H1 (cell line): ENCODE measurements at regions not wholly inside any gene's neighbourhood (a gene's known extent, or its start where the extent isn't known, plus 50 kb on each side); places are given as distances from the start of the nearest gene placed in this dataset.

Experiments
- CTCF ChIA-PET: fragments of 300-600 bp; sonication (Branson Sonifier 250); formaldehyde crosslinking; loops from one replicate; lab custom pipeline; 2021; ENCODE audit not compliant: partially characterized antibody; lab: Charles Lee
- POLR2A ChIA-PET: fragments of 300-600 bp; sonication (Branson Sonifier 250); formaldehyde crosslinking; loops from one replicate; lab custom pipeline; 2021; ENCODE audit warnings: inconsistent platforms; ENCODE audit not compliant: partially characterized antibody; lab: Charles Lee
- DNase-seq, 2 experiments: peaks; one replicate each; pipeline versions ENCODE4 v3.0.0 to v3.0.0-alpha.2; 2010 to 2022; ENCODE audit warnings: low spot score in 2 of 2, low read depth in 1 of 2, mixed read lengths in 1 of 2
- FAIRE-seq: peaks from 2 replicates; lab custom pipeline; 2011; peaks lifted over from hg19 to GRCh38; lab: Jason Lieb, UNC
- H2AFZ ChIP-seq: 2 replicates; pipeline ENCODE4 v1.8.1; 2012; ENCODE audit warnings: low read length, inconsistent platforms
- H2AK5ac ChIP-seq: 2 replicates; pipeline ENCODE4 v1.6.1; 2013; ENCODE audit warnings: low read depth, low read length
- H2BK120ac ChIP-seq: replicated peaks from 2 replicates; pipeline ENCODE3; 2013; ENCODE audit warnings: low read depth, low read length, inconsistent platforms
- H2BK12ac ChIP-seq: 2 replicates; pipeline ENCODE4 v1.6.1; 2013; ENCODE audit warnings: low read depth, low read length
- H2BK15ac ChIP-seq: 2 replicates; pipeline ENCODE4 v1.6.1; 2013; ENCODE audit warnings: low read length
- H2BK20ac ChIP-seq: 2 replicates; pipeline ENCODE4 v1.6.1; 2013; ENCODE audit warnings: low read length
- H2BK5ac ChIP-seq: 2 replicates; pipeline ENCODE4 v1.6.1; 2013; ENCODE audit warnings: low read depth, low read length
- H3K14ac ChIP-seq: 2 replicates; pipeline ENCODE4 v1.6.1; 2013; ENCODE audit warnings: inconsistent platforms; ENCODE audit not compliant: insufficient read length
- H3K18ac ChIP-seq: 2 replicates; pipeline ENCODE4 v1.6.1; 2013; ENCODE audit warnings: low read length; ENCODE audit errors: extremely low read depth
- H3K23ac ChIP-seq: 2 replicates; pipeline ENCODE4 v1.6.1; 2013; ENCODE audit warnings: inconsistent platforms; ENCODE audit not compliant: insufficient read length
- H3K23me2 ChIP-seq: 2 replicates; pipeline ENCODE4 v1.6.1; 2013; ENCODE audit warnings: low read depth, low read length
- H3K27ac ChIP-seq: 2 replicates; pipeline ENCODE4 v1.6.1; 2011; ENCODE audit warnings: low read depth, low read length, inconsistent platforms
- H3K27me3 ChIP-seq, 4 experiments: replicated peaks in 1 of 4; 1 replicate in 1 of 4; 2 replicates in 3 of 4; pipeline versions ENCODE4 v1.6.1 to v1.8.1; 2011 to 2013; ENCODE audit warnings: low read length in 3 of 4, mild to moderate bottlenecking in 3 of 4, inconsistent platforms in 2 of 4, mixed read lengths in 2 of 4, moderate library complexity in 1 of 4; ENCODE audit not compliant: control insufficient read depth in 3 of 4, insufficient read depth in 3 of 4; ENCODE audit errors: extremely low read depth in 1 of 4
- H3K36me3 ChIP-seq, 4 experiments: 2 replicates each; pipeline versions ENCODE4 v1.6.1 to v1.8.1; 2011 to 2013; ENCODE audit warnings: mild to moderate bottlenecking in 4 of 4, low read length in 3 of 4, moderate library complexity in 2 of 4, control low read depth in 1 of 4, inconsistent platforms in 1 of 4; ENCODE audit not compliant: insufficient read depth in 4 of 4, control insufficient read depth in 2 of 4
- H3K4ac ChIP-seq: replicated peaks from 2 replicates; pipeline ENCODE3; 2013; ENCODE audit warnings: low read length, low read depth, mixed read lengths, inconsistent platforms; ENCODE audit not compliant: insufficient read length
- H3K4me1 ChIP-seq, 4 experiments: replicated peaks in 1 of 4; 1 replicate in 1 of 4; 2 replicates in 3 of 4; pipeline versions ENCODE4 v1.6.1 to v1.8.1; 2011 to 2013; ENCODE audit warnings: low read length in 3 of 4, inconsistent platforms in 2 of 4, mixed read lengths in 1 of 4; ENCODE audit not compliant: insufficient read depth in 4 of 4, control insufficient read depth in 3 of 4
- H3K4me2 ChIP-seq, 2 experiments: 2 replicates each; pipeline versions ENCODE4 v1.6.1 to v1.8.1; 2011 to 2013; ENCODE audit warnings: low read depth in 2 of 2, low read length in 2 of 2, control low read depth in 1 of 2, inconsistent platforms in 1 of 2, mild to moderate bottlenecking in 1 of 2; ENCODE audit not compliant: insufficient read depth in 1 of 2
- H3K4me3 ChIP-seq, 4 experiments: fragments of 200-600, 300-600 bp in 1 of 4; sonication (generic), shearing (Covaris generic), sonication (Bioruptor Twin) in 1 of 4; 2 replicates each; pipeline versions ENCODE4 v1.5.1 to v1.8.1; 2011 to 2016; ENCODE audit warnings: low read length in 4 of 4, low read depth in 3 of 4, control low read depth in 2 of 4, inconsistent platforms in 2 of 4, mild to moderate bottlenecking in 2 of 4, mixed read lengths in 1 of 4, moderate library complexity in 1 of 4; ENCODE audit not compliant: insufficient read depth in 2 of 4; ENCODE audit errors: extremely low read depth in 1 of 4
- H3K56ac ChIP-seq: replicated peaks from 2 replicates; pipeline ENCODE3; 2013; ENCODE audit warnings: low read depth, mild to moderate bottlenecking, mixed read lengths, low read length, inconsistent platforms; ENCODE audit not compliant: insufficient read length
- H3K79me1 ChIP-seq: 2 replicates; pipeline ENCODE4 v1.6.1; 2013; ENCODE audit warnings: low read depth, low read length, control low read depth
- H3K79me2 ChIP-seq, 2 experiments: 2 replicates each; pipeline versions ENCODE4 v1.6.1 to v1.8.1; 2012 to 2013; ENCODE audit warnings: low read length in 2 of 2, mild to moderate bottlenecking in 2 of 2, inconsistent platforms in 1 of 2; ENCODE audit not compliant: insufficient read depth in 2 of 2, control insufficient read depth in 1 of 2
- H3K9ac ChIP-seq, 4 experiments: replicated peaks in 1 of 4; 1 replicate in 1 of 4; 2 replicates in 3 of 4; pipeline versions ENCODE4 v1.6.1 to v1.8.1; 2011 to 2013; ENCODE audit warnings: low read depth in 3 of 4, low read length in 3 of 4, control low read depth in 2 of 4, mild to moderate bottlenecking in 2 of 4, moderate library complexity in 2 of 4, inconsistent platforms in 1 of 4; ENCODE audit errors: extremely low read depth in 1 of 4
- H3K9me3 ChIP-seq, 2 experiments: 2 replicates each; pipeline versions ENCODE4 v1.6.1 to v1.8.1; 2012 to 2013; ENCODE audit warnings: mild to moderate bottlenecking in 2 of 2, moderate library complexity in 2 of 2, control low read depth in 1 of 2, inconsistent platforms in 1 of 2, low read depth in 1 of 2, low read length in 1 of 2, mixed read lengths in 1 of 2; ENCODE audit not compliant: insufficient read depth in 2 of 2
- H4K20me1 ChIP-seq, 2 experiments: replicated peaks in 1 of 2; 2 replicates each; pipeline versions ENCODE3 to v1.8.1; 2011 to 2013; ENCODE audit warnings: inconsistent platforms in 2 of 2, low read length in 2 of 2, mild to moderate bottlenecking in 1 of 2; ENCODE audit not compliant: insufficient read depth in 2 of 2, control insufficient read depth in 1 of 2
- H4K5ac ChIP-seq: 2 replicates; pipeline ENCODE4 v1.6.1; 2013; ENCODE audit warnings: low read length, low read depth, mixed read lengths, inconsistent platforms; ENCODE audit not compliant: insufficient read length
- H4K8ac ChIP-seq: 2 replicates; pipeline ENCODE4 v1.8.0; 2013; ENCODE audit warnings: mild to moderate bottlenecking, moderate library complexity, low read length, inconsistent platforms; ENCODE audit not compliant: insufficient read depth; ENCODE audit errors: extremely low read depth
- H4K91ac ChIP-seq: replicated peaks from 2 replicates; pipeline ENCODE3; 2013; ENCODE audit warnings: low read length, mixed read lengths, inconsistent platforms; ENCODE audit not compliant: insufficient read length
- CHD7 ChIP-seq: fragments of 300-600 bp; sonication (generic); IDR thresholded peaks from 2 replicates; pipeline ENCODE4 v1.7.1; 2012; ENCODE audit warnings: low read length, moderate library complexity, mild to moderate bottlenecking, inconsistent platforms; ENCODE audit not compliant: insufficient replicate concordance
- WGBS, 2 experiments: shearing (Covaris generic) in 1 of 2; methylation state at CpG; one replicate each; pipeline versions ENCODE4 v1.1.6 to v1.1.7; 2013 to 2015; ENCODE audit warnings: low lambda C conversion rate in 2 of 2, mixed read lengths in 2 of 2, inconsistent platforms in 1 of 2, low coverage in 1 of 2, missing lambda C conversion rate in 1 of 2; ENCODE audit not compliant: insufficient replicate concordance in 2 of 2, insufficient coverage in 1 of 2, insufficient read length in 1 of 2; ENCODE audit errors: extremely low coverage in 1 of 2, missing lambda C conversion rate in 1 of 2; 5-methylcytosine and 5-hydroxymethylcytosine counted together

DNA sequence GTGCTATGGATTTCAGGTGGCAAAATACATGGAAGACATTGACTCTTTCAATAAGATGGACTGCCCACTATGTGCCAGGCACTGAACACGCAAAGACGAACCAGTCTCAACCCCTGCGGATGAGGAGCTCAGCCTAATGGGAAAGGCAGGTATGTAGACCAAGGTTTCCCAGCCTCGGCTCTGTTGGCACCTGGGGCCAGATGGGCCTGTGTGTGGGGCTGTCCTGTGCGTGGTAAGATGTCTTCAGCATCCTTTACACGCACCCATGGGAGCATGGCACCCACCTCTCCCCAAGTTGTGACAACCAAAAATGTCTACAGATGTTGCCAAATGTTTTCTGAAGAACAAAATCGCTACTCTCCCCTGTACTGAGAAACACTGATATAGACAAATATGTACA lies 82.6 kb upstream of the FOXQ1 start:
- H3K27ac ChIP-seq = no peak overlapping the region
- no peak overlapping the region for H4K91ac ChIP-seq
- no peak overlapping the region for H2BK20ac ChIP-seq
- H3K4me1 ChIP-seq = no peaks in the 10 kb centered on the region
- no peaks in the 10 kb centered on the region for H3K23me2 ChIP-seq
- H3K14ac ChIP-seq = no peak overlapping the region
- no peak overlapping the region for H4K5ac ChIP-seq
- no peak overlapping the region for H3K4ac ChIP-seq
- CTCF ChIA-PET = no interaction called here
- 0 out of 7 replicates have a peak, but pooled peaks cover 0 to 2% (median 0%) of the 10 kb centered on the region in 4 experiments for H3K27me3 ChIP-seq
- no peaks in the 10 kb centered on the region for H4K20me1 ChIP-seq
- no peak overlapping the region for H3K56ac ChIP-seq
- no peak overlapping the region for H2BK120ac ChIP-seq
- H3K9ac ChIP-seq = no peak overlapping the region
- 88% methylated on average over 7 of the region's 7 CpGs; no CpG with 5 or more reads in 1 of the 2 experiments for WGBS, 2 experiments
- H3K4me2 ChIP-seq = no peak overlapping the region
- no peak overlapping the region for H4K8ac ChIP-seq
- no peak overlapping the region for H2AFZ ChIP-seq
- H3K23ac ChIP-seq = no peak overlapping the region
- POLR2A ChIA-PET = no interaction called here
- DNase-seq (no peak), FAIRE-seq (no peak)
- no peak overlapping the region for H3K18ac ChIP-seq
- H3K9me3 ChIP-seq = no peaks in the 10 kb centered on the region
- H2BK15ac ChIP-seq = no peak overlapping the region
- no peak overlapping the region for H2BK12ac ChIP-seq
- H2AK5ac ChIP-seq = no peak overlapping the region
- H3K36me3 ChIP-seq = no peaks in the 10 kb centered on the region
- H3K79me1 ChIP-seq = no peaks in the 10 kb centered on the region; the same call in 1 of the 2 replicates
- H3K79me2 ChIP-seq = no peaks in the 10 kb centered on the region
- no peak overlapping the region for H2BK5ac ChIP-seq
- H3K4me3 ChIP-seq = no peak overlapping the region
- no peak for TF ChIP-seq CHD7
